ENCODE measurements at regions not wholly inside any gene's neighbourhood (a gene's known extent, or its start where the extent isn't known, plus 50 kb on each side); places are given as distances from the start of the nearest gene placed in this dataset.

- Histone ChIP-seq H2BK20ac (ENCODE audit: low read length) (no peak overlapping the region), H3K27me3 (replicated peaks in 1 of 4; ENCODE audit: control insufficient read depth in 3 of 4, extremely low read depth in 1 of 4, insufficient read depth in 3 of 4, low read length in 3 of 4) (no peaks in the 10 kb centered on the region), H3K36me3 (ENCODE audit: control insufficient read depth in 2 of 4, insufficient read depth in 4 of 4, low read length in 3 of 4) (no peaks in the 10 kb centered on the region), H3K4ac (replicated peaks; ENCODE audit: insufficient read length, low read depth, low read length) (no peak overlapping the region), H3K4me2 (ENCODE audit: insufficient read depth in 1 of 2, low read depth in 2 of 2, low read length in 2 of 2) (no peak overlapping the region), H3K23ac (ENCODE audit: insufficient read length) (no peak overlapping the region), H2AFZ (ENCODE audit: low read length) (no peak overlapping the region), H4K8ac (ENCODE audit: extremely low read depth, insufficient read depth, low read length) (no peak overlapping the region), H2AK5ac (ENCODE audit: low read depth, low read length) (no peak overlapping the region), H2BK15ac (ENCODE audit: low read length) (no peak overlapping the region), H2BK5ac (ENCODE audit: low read depth, low read length) (no peak overlapping the region), H4K5ac (ENCODE audit: insufficient read length, low read depth, low read length) (no peak overlapping the region), H3K23me2 (ENCODE audit: low read depth, low read length) (no peaks in the 10 kb centered on the region), H3K56ac (replicated peaks; ENCODE audit: insufficient read length, low read depth, low read length) (no peak overlapping the region), H3K18ac (ENCODE audit: extremely low read depth, low read length) (no peak overlapping the region), H3K14ac (ENCODE audit: insufficient read length) (no peak overlapping the region), H4K91ac (replicated peaks; ENCODE audit: insufficient read length, low read length) (no peak overlapping the region), H3K4me3 (ENCODE audit: extremely low read depth in 1 of 4, insufficient read depth in 2 of 4, low read depth in 3 of 4, low read length in 4 of 4) (no peak overlapping the region), H2BK120ac (replicated peaks; ENCODE audit: low read depth, low read length) (no peak overlapping the region), H3K79me1 (ENCODE audit: low read depth, low read length) (no peaks in the 10 kb centered on the region), H3K27ac (ENCODE audit: low read depth, low read length) (no peak overlapping the region), H3K79me2 (ENCODE audit: control insufficient read depth in 1 of 2, insufficient read depth in 2 of 2, low read length in 2 of 2) (no peaks in the 10 kb centered on the region), H3K9ac (replicated peaks in 1 of 4; ENCODE audit: extremely low read depth in 1 of 4, low read depth in 3 of 4, low read length in 3 of 4) (no peak overlapping the region), H3K4me1 (replicated peaks in 1 of 4; ENCODE audit: control insufficient read depth in 3 of 4, insufficient read depth in 4 of 4, low read length in 3 of 4) (no peaks in the 10 kb centered on the region), H2BK12ac (ENCODE audit: low read depth, low read length) (no peak overlapping the region), H3K9me3 (ENCODE audit: insufficient read depth in 2 of 2, low read depth in 1 of 2, low read length in 1 of 2) (no peaks in the 10 kb centered on the region), H4K20me1 (replicated peaks in 1 of 2; ENCODE audit: control insufficient read depth in 1 of 2, insufficient read depth in 2 of 2, low read length in 2 of 2) (no peaks in the 10 kb centered on the region)
- ChIA-PET CTCF (ENCODE audit: partially characterized antibody) (no interaction called here), POLR2A (ENCODE audit: partially characterized antibody) (no interaction called here)
- DNase-seq (ENCODE audit: low read depth in 1 of 2, low spot score in 2 of 2) (no peak), FAIRE-seq (no peak)
- 82% methylated on average over 3 of the region's 3 CpGs; no CpG with 5 or more reads in 1 of the 2 experiments for WGBS, 2 experiments (ENCODE audit: extremely low coverage in 1 of 2, insufficient coverage in 1 of 2, insufficient read length in 1 of 2, insufficient replicate concordance in 2 of 2, low coverage in 1 of 2, low lambda C conversion rate in 2 of 2, missing lambda C conversion rate in 1 of 2)
- no peak for TF ChIP-seq CBX8 (IDR thresholded peaks at IDR 0.05; ENCODE audit: borderline replicate concordance, low read depth, low read length)
- no peak for TF ChIP-seq POLR2AphosphoS5 (IDR thresholded peaks at IDR 0.05; ENCODE audit: low read depth, low read length)
- TF ChIP-seq SRF (IDR thresholded peaks at IDR 0.05; ENCODE audit: low read depth, low read length) = no peak
These were observed 1249.6 kb upstream of the FAM98A start for GRCh38 chr2:34848691-34849090.

All from H1 (cell line).